CD4-positive, alpha-beta T cell treated with Interleukin-17A for 4 hours (primary cell): ENCODE measurements at regions not wholly inside any gene's neighbourhood (a gene's known extent, or its start where the extent isn't known, plus 50 kb on each side); places are given as distances from the start of the nearest gene placed in this dataset.
"Not testable (repeated sequence)": the region's sequence is repeated elsewhere in the genome, so short reads cannot be mapped to it uniquely, and the experiment has no call there.

Source experiments
- DNase-seq: peaks from one replicate; pipeline ENCODE4 v3.0.0-alpha.2; 2020; ENCODE audit warnings: mixed read lengths

- no peak for DNase-seq
These were observed 177.4 kb downstream of the SQOR start for GRCh38 chr15:45812200-45812599.

GRCh38 chr15:45817578-45817977, 182.7 kb downstream of the SQOR start:
- not testable (repeated sequence) for DNase-seq

DNA sequence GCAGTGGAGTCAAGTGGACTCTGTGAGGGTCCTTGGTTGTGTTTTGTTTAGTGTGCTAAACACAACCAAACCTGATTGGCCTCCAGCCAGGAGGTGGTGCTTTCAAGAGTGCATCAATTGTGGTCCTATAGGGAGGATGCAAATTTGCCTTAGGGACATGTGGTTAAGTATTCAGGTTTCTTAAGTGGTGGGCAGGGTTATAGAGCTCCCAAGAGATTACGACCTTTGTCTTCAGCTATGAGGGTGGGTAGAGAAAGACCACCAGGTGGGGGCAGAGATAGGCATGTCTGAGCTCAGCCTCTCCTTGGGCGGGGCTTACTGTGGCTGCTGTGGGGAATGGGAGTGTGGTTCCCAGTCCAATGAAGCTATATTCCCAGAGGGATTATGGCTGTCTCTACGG, 186.6 kb downstream of the SQOR start:
- no peak for DNase-seq

DNA sequence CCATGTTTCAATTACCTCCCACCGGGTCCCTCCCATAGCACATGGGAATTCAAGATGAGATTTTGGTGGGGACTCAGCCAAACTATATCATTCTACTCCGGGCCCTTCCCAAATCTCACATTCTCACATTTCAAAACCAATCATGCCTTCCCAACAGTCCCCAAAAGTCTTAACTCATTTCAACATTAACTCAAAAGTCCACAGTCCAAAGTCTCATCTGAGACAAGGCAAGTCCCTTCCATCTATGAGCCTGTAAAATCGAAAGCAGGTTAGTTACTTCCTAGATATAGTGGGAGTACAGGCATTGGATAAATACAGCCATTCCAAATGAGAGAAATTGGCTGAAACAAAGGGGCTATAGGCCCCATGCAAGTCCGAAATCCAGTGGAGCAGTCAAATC, 188.1 kb downstream of the SQOR start:
- DNase-seq: not testable (repeated sequence)

GRCh38 chr15:45827275-45827674, 192.4 kb downstream of the SQOR start:
- no peak for DNase-seq

GRCh38 chr15:45827766-45828165, 192.9 kb downstream of the SQOR start:
- no peak for DNase-seq

GRCh38 chr15:45829336-45830153, 194.7 kb downstream of the SQOR start:
- DNase-seq: no peak

DNA sequence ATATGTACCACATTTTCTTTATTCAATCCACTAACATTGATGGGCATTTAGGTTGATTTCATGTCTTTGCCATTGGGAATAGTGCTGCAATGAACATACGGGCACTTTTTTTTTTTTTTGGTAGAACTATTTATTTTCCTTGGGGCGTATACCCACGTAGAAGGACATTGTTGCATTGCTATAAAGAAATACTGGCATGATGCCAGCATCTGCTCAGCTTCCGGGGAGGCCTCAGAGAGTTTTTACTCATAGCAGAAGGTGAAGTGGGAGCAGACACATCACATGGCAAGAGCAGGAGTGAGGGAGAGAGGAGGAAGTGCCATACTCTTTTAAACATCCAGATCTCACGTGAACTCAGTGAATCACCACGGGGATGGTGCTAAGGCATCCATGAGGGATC, 197.0 kb downstream of the SQOR start:
- DNase-seq: no peak

DNA sequence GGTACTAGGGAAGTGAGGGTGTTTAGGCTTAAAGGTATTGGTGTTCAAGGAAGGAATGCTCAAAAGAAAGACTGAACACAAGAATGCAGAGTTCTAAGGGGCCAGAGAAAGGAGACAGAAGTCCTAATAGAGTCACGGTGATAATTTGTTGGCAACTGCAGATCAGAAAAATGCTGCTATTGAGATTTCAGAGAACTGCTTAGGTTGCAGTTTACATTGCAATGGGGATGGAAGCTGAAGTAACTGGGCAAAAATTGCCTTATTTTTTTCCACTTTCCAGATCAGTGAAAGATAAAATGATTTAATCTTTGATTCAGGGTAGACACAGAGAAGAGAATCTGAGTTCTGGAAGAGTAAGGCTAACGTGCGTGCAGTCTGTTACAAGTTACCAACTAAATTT, 199.8 kb downstream of the SQOR start:
- no peak for DNase-seq

DNA sequence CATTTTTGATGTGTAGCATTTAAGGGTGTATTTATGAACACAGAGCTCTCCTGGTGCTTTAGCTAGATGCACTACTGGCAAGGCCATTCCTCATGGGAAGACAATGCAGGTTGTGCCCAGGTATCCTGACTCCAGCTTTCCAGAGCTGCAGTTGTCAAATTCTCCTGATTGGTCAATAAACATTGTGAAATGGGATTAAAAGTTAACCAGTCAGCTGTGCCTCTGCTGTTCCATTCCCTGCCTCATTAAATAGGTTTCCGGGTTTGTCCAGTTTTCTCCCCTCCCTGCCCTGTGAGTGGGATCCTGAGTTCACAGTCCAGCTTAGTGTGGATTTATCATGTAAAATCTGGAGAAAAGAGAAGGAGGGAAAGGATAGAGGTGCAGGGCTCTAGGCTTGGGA, 207.3 kb downstream of the SQOR start:
- no peak for DNase-seq

DNA sequence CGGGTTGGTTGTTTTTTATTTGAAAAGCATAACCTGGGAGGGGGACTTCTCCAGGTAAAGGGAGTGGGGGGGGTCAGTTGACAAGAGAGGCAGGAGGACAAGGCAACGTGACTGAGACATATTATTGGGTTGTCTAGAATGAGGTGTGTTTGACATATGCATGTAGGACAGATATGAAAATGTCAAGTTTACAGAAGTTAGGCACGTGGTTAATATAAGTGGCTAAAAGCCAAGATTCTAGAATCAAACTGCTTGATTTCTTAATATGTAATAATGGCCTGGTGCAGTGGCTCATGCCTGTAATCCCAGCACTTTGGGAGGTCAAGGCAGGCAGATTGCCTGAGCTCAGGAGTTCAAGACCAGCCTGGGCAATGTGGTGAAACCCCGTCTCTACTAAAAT, 212.8 kb downstream of the SQOR start:
- DNase-seq: no peak

DNA sequence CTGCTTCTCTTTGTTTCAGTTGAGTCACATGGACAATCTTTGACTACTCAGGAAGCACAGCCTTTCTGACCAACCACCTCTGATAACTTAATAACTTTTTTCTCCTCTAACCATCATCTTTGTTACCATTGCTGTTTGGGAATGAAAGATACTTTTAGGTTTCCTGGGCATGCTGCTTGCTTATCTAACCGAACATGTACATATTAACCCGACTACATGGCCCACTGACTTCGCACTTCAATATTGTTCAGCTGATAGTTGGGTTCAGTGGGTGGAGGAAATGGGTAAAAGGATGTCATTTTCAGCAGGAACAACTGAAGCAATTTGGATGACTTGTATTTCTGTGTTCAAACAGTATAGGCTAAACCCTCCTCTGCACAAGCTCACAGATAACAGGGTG, 214.3 kb downstream of the SQOR start:
- no peak for DNase-seq

GRCh38 chr15:45854455-45855202, 219.8 kb downstream of the SQOR start:
- DNase-seq: no peak

- DNase-seq: no peak
These were observed 220.5 kb downstream of the SQOR start for GRCh38 chr15:45855210-45855906.

DNA sequence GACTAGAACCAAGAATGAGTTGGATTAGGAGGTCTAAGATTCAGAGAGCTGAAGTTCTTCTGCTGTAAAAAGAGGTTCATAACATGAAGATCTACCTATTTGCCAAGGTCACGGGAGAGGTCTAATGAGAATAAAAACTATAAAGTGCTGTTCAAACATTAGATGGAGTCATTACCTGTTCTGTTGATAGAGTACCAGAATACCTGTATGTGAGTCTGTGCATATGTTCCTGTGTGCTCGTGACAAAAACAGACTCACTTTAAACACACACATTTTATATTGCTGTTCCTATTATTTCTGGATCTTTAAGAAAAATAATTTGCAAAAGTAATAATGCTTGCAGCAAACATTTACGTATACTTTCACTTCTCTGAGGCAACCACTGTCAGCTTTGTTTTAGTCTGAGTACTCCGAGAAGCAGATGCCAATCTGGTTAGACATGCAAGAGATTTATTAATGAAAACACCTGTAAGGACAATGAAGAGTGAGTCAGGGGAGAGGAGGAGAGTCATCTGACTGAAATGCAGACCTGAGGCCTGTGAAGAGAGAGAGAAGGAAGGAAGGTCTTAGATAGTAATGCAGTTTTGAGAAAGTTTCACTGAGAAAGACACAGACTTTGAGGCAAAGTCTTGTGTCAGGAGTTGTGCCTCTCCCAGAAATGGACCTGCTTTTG, 221.2 kb downstream of the SQOR start:
- DNase-seq: no peak

- DNase-seq: no peak
These were observed 222.5 kb downstream of the SQOR start for GRCh38 chr15:45857291-45857690.

DNA sequence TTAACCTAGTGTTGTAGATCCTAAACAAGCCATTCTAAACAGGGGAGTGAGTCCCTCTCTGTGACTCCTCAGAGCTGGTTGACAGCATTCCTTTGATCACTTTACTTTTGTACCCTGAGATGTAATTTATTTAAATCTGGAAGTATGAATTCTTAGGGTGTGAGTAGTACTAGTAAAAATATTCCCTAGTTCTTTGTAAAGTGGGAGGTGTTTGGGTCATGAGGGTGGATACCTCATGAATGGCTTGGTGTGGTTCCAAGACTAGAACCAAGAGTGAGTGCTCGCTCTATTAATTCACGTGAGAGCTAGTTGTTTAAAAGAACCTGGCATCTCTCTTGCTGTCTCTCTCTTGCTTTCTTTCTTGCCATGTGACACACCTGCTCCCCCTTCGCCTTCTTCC, 223.7 kb downstream of the SQOR start:
- no peak for DNase-seq

- DNase-seq: no peak
These were observed 227.2 kb downstream of the SQOR start for GRCh38 chr15:45862034-45862433.

DNA sequence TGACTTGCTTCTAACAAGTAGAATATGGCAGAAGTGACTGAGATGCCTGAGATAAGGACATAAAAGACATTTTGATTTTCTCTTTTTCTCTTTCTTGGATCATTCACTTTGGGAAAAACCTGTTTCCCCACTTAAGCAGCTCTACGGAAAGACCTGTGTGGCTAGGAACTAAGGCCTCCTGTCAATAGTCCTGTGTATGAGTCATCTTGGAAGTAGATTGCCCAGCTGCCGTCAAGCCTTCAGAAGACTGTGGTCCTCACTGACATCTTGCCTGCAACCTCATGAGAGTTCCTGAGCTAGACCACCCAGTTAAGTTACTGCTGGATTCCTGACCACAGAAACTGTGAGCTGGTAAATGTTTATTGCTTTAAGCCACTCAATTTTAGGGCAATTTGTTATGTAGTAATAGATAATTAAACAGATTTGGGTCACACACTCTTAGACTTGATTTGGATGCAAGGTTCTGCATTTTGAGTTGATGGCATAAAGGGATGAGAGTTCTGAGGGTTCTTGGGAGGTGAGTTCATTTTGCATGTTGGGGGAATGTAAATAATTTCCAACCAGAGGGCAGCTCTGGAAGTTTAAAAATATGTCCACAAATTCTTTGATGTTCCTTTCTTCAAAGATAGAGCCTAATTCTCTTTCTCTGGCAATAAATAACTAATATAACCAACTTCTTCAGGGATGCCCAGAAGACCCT, 229.2 kb downstream of the SQOR start:
- no peak for DNase-seq

- DNase-seq: no peak
These were observed 231.8 kb downstream of the SQOR start for GRCh38 chr15:45866616-45867015.

- DNase-seq: no peak
These were observed 232.5 kb downstream of the SQOR start for GRCh38 chr15:45867281-45867680.

GRCh38 chr15:45868109-45868691, 233.4 kb downstream of the SQOR start:
- DNase-seq: no peak
